ENCODE measurements at regions not wholly inside any gene's neighbourhood (a gene's known extent, or its start where the extent isn't known, plus 50 kb on each side); places are given as distances from the start of the nearest gene placed in this dataset.
A peak's percentile ranks its signal among the peaks of the same experiment; 100 is the strongest.
"Not testable (repeated sequence)": the region's sequence is repeated elsewhere in the genome, so short reads cannot be mapped to it uniquely, and the experiment has no call there.

GRCh38 chr3:166660962-166661361, 719.1 kb downstream of the ZBBX start:
- Mint-ChIP-seq H3K4me3 (no peak overlapping the region), H3K9me3 (peaks cover 14 to 42% (median 21%) of the 10 kb centered on the region in 5 donors), H3K36me3 (no peaks in the 10 kb centered on the region), H3K27me3 (no peaks in the 10 kb centered on the region), H3K27ac (peak overlapping the region in 1 of 8 donors; percentile 7), H3K4me1 (no peaks in the 10 kb centered on the region)
- Histone ChIP-seq H3K36me3 (ENCODE audit: insufficient read depth, low read length) (no peaks in the 10 kb centered on the region), H3K9me3 (ENCODE audit: low read length) (no peaks in the 10 kb centered on the region), H3K27me3 (ENCODE audit: insufficient read depth, low read length, poor library complexity, severe bottlenecking) (no peaks in the 10 kb centered on the region), H3K4me3 (ENCODE audit: low read length) (no peak overlapping the region), H3K4me1 (ENCODE audit: insufficient read depth, low read length) (no peaks in the 10 kb centered on the region), H3K27ac (ENCODE audit: low read depth, low read length) (no peak overlapping the region)
- ChIA-PET CTCF (no interaction called here), POLR2A (no interaction called here)
- no peak for DNase-seq

GRCh38 chr3:166637984-166638530, 742.0 kb downstream of the ZBBX start:
- Histone ChIP-seq H3K4me1 (ENCODE audit: insufficient read depth, low read length) (no peaks in the 10 kb centered on the region), H3K27ac (ENCODE audit: low read depth, low read length) (no peak overlapping the region), H3K36me3 (ENCODE audit: insufficient read depth, low read length) (no peaks in the 10 kb centered on the region), H3K4me3 (ENCODE audit: low read length) (no peak overlapping the region), H3K9me3 (ENCODE audit: low read length) (no peaks in the 10 kb centered on the region), H3K27me3 (ENCODE audit: insufficient read depth, low read length, poor library complexity, severe bottlenecking) (no peaks in the 10 kb centered on the region)
- Mint-ChIP-seq H3K27ac (no peak overlapping the region), H3K4me1 (no peaks in the 10 kb centered on the region), H3K27me3 (no peaks in the 10 kb centered on the region), H3K36me3 (no peaks in the 10 kb centered on the region), H3K4me3 (no peak overlapping the region), H3K9me3 (peaks cover 0 to 15% (median 3%) of the 10 kb centered on the region in 5 donors)
- ChIA-PET POLR2A (no interaction called here), CTCF (no interaction called here)
- DNase-seq, result no peak

- H3K27ac ChIP-seq (ENCODE audit: low read depth, low read length), result no peak overlapping the region
- no peak overlapping the region for H3K27ac Mint-ChIP-seq
- H3K9me3 Mint-ChIP-seq, result peaks cover 0 to 17% (median 7%) of the 10 kb centered on the region in 5 donors
- H3K4me1 ChIP-seq (ENCODE audit: insufficient read depth, low read length), result no peaks in the 10 kb centered on the region
- H3K9me3 ChIP-seq (ENCODE audit: low read length), result no peaks in the 10 kb centered on the region
- no peaks in the 10 kb centered on the region for H3K36me3 Mint-ChIP-seq
- POLR2A ChIA-PET, result no interaction called here
- no peak overlapping the region for H3K4me3 Mint-ChIP-seq
- H3K36me3 ChIP-seq (ENCODE audit: insufficient read depth, low read length), result no peaks in the 10 kb centered on the region
- H3K4me3 ChIP-seq (ENCODE audit: low read length), result no peak overlapping the region
- H3K27me3 Mint-ChIP-seq, result no peaks in the 10 kb centered on the region
- no peaks in the 10 kb centered on the region for H3K27me3 ChIP-seq (ENCODE audit: insufficient read depth, low read length, poor library complexity, severe bottlenecking)
- DNase-seq, result no peak
- CTCF ChIA-PET, result no interaction called here
- H3K4me1 Mint-ChIP-seq, result no peaks in the 10 kb centered on the region
Measured at GRCh38 chr3:166634091-166634746, 745.9 kb downstream of the ZBBX start.

GRCh38 chr3:166630190-166630589, 749.9 kb downstream of the ZBBX start:
- H3K4me1 ChIP-seq (ENCODE audit: insufficient read depth, low read length), result no peaks in the 10 kb centered on the region
- Mint-ChIP-seq H3K4me1 (no peaks in the 10 kb centered on the region), H3K27ac (no peak overlapping the region), H3K4me3 (no peak overlapping the region), H3K27me3 (no peaks in the 10 kb centered on the region), H3K36me3 (no peaks in the 10 kb centered on the region), H3K9me3 (peaks cover 0 to 10% (median 4%) of the 10 kb centered on the region in 5 donors)
- DNase-seq, result no peak
- H3K27ac ChIP-seq (ENCODE audit: low read depth, low read length), result no peak overlapping the region
- ChIA-PET CTCF (no interaction called here), POLR2A (no interaction called here)
- no peaks in the 10 kb centered on the region for H3K36me3 ChIP-seq (ENCODE audit: insufficient read depth, low read length)
- H3K27me3 ChIP-seq (ENCODE audit: insufficient read depth, low read length, poor library complexity, severe bottlenecking), result no peaks in the 10 kb centered on the region
- no peak overlapping the region for H3K4me3 ChIP-seq (ENCODE audit: low read length)
- H3K9me3 ChIP-seq (ENCODE audit: low read length), result no peaks in the 10 kb centered on the region

- Mint-ChIP-seq H3K4me3 (no peak overlapping the region), H3K27me3 (no peaks in the 10 kb centered on the region), H3K9me3 (peaks cover 2 to 9% (median 4%) of the 10 kb centered on the region in 5 donors), H3K36me3 (no peaks in the 10 kb centered on the region), H3K27ac (no peak overlapping the region), H3K4me1 (no peaks in the 10 kb centered on the region)
- Histone ChIP-seq H3K36me3 (ENCODE audit: insufficient read depth, low read length) (no peaks in the 10 kb centered on the region), H3K4me1 (ENCODE audit: insufficient read depth, low read length) (no peaks in the 10 kb centered on the region), H3K4me3 (ENCODE audit: low read length) (no peak overlapping the region), H3K9me3 (ENCODE audit: low read length) (no peaks in the 10 kb centered on the region), H3K27me3 (ENCODE audit: insufficient read depth, low read length, poor library complexity, severe bottlenecking) (no peaks in the 10 kb centered on the region), H3K27ac (ENCODE audit: low read depth, low read length) (no peak overlapping the region)
- POLR2A ChIA-PET, result no interaction called here
- no peak for DNase-seq
- CTCF ChIA-PET, result no interaction called here
Measured at GRCh38 chr3:166613365-166613764, 766.7 kb downstream of the ZBBX start.

GRCh38 chr3:166612761-166613160, 767.3 kb downstream of the ZBBX start:
- H3K9me3 ChIP-seq (ENCODE audit: low read length); H3K36me3 Mint-ChIP-seq; POLR2A ChIA-PET; H3K27ac Mint-ChIP-seq; H3K4me1 Mint-ChIP-seq; H3K27ac ChIP-seq (ENCODE audit: low read depth, low read length); CTCF ChIA-PET; H3K4me1 ChIP-seq (ENCODE audit: insufficient read depth, low read length); H3K27me3 ChIP-seq (ENCODE audit: insufficient read depth, low read length, poor library complexity, severe bottlenecking); DNase-seq; H3K27me3 Mint-ChIP-seq; H3K9me3 Mint-ChIP-seq; H3K4me3 ChIP-seq (ENCODE audit: low read length); H3K4me3 Mint-ChIP-seq; H3K36me3 ChIP-seq (ENCODE audit: insufficient read depth, low read length): not testable (repeated sequence)

- Mint-ChIP-seq H3K4me1 (no peaks in the 10 kb centered on the region), H3K36me3 (no peaks in the 10 kb centered on the region), H3K9me3 (peaks cover 0 to 15% (median 1%) of the 10 kb centered on the region in 5 donors), H3K4me3 (no peak overlapping the region), H3K27me3 (no peaks in the 10 kb centered on the region), H3K27ac (no peak overlapping the region)
- Histone ChIP-seq H3K27ac (ENCODE audit: low read depth, low read length) (no peak overlapping the region), H3K4me3 (ENCODE audit: low read length) (no peak overlapping the region), H3K36me3 (ENCODE audit: insufficient read depth, low read length) (no peaks in the 10 kb centered on the region), H3K9me3 (ENCODE audit: low read length) (no peaks in the 10 kb centered on the region), H3K4me1 (ENCODE audit: insufficient read depth, low read length) (no peaks in the 10 kb centered on the region), H3K27me3 (ENCODE audit: insufficient read depth, low read length, poor library complexity, severe bottlenecking) (no peaks in the 10 kb centered on the region)
- DNase-seq, result no peak
- ChIA-PET CTCF (no interaction called here), POLR2A (no interaction called here)
Measured at GRCh38 chr3:166607933-166608521, 770.8 kb upstream of the BCHE start.

- no peak overlapping the region for H3K27ac ChIP-seq (ENCODE audit: low read depth, low read length)
- no peaks in the 10 kb centered on the region for H3K4me1 ChIP-seq (ENCODE audit: insufficient read depth, low read length)
- CTCF ChIA-PET, result no interaction called here
- no peaks in the 10 kb centered on the region for H3K4me1 Mint-ChIP-seq
- H3K4me3 Mint-ChIP-seq, result no peak overlapping the region
- no peak overlapping the region for H3K4me3 ChIP-seq (ENCODE audit: low read length)
- peaks cover 0 to 15% (median 0%) of the 10 kb centered on the region in 5 donors for H3K9me3 Mint-ChIP-seq
- H3K27me3 Mint-ChIP-seq, result no peaks in the 10 kb centered on the region
- no peaks in the 10 kb centered on the region for H3K9me3 ChIP-seq (ENCODE audit: low read length)
- no peaks in the 10 kb centered on the region for H3K27me3 ChIP-seq (ENCODE audit: insufficient read depth, low read length, poor library complexity, severe bottlenecking)
- H3K36me3 Mint-ChIP-seq, result no peaks in the 10 kb centered on the region
- H3K36me3 ChIP-seq (ENCODE audit: insufficient read depth, low read length), result no peaks in the 10 kb centered on the region
- no peak for DNase-seq
- POLR2A ChIA-PET, result no interaction called here
- H3K27ac Mint-ChIP-seq, result no peak overlapping the region
Measured at GRCh38 chr3:166606988-166607387, 769.8 kb upstream of the BCHE start.

All from CD8-positive, alpha-beta memory T cell (primary cell).